GM06990 (cell line): ENCODE measurements at regions not wholly inside any gene's neighbourhood (a gene's known extent, or its start where the extent isn't known, plus 50 kb on each side); places are given as distances from the start of the nearest gene placed in this dataset.

ENCODE experiments used
- DNase-seq: peaks from one replicate; pipeline ENCODE4 v3.0.0-alpha.2; 2011; ENCODE audit not compliant: insufficient read length; ENCODE audit errors: extremely low read depth
- H3K27me3 ChIP-seq: replicated peaks from 2 replicates; pipeline ENCODE4 v1.6.0; 2011; ENCODE audit warnings: low read length; ENCODE audit not compliant: control insufficient read depth, insufficient read depth
- H3K36me3 ChIP-seq: 2 replicates; pipeline ENCODE4 v1.5.1; 2011; ENCODE audit warnings: low read length; ENCODE audit not compliant: control insufficient read depth, insufficient read depth
- H3K4me3 ChIP-seq: replicated peaks from 2 replicates; pipeline ENCODE4 v1.5.1; 2011; ENCODE audit warnings: low read depth, mild to moderate bottlenecking, control low read depth, low read length
- TF ChIP-seq, protein P1 (sequence below): IDR thresholded peaks from 2 replicates; pipeline ENCODE4 v1.5.1; 2011; ENCODE audit warnings: low read length, control low read depth, mild to moderate bottlenecking, inconsistent platforms; ENCODE audit not compliant: insufficient read depth, poor library complexity, severe bottlenecking

DNA sequence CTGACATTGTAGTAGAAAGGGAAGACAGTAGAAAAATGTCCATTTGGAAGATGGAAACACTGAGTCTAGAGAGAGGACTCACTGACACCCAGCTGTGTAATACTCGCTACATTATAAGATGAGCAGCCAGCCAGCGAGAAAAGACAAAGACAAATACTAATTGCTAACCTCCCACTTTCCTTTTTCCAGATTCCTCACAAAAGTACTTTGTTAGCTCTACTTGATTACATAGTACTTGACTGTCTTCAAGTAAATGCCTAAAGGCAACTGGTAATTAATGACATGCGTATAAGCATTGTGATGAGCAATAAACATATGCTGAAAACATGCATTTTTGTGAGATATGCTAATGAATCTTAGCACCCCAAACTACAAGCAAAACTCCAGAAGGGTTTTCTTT is 363.1 kb downstream of the GPAM start:
- Histone ChIP-seq H3K36me3 (no peaks in the 10 kb centered on the region), H3K27me3 (no peaks in the 10 kb centered on the region), H3K4me3 (no peak overlapping the region)
- DNase-seq: no peak
- TF ChIP-seq, protein P1, sequence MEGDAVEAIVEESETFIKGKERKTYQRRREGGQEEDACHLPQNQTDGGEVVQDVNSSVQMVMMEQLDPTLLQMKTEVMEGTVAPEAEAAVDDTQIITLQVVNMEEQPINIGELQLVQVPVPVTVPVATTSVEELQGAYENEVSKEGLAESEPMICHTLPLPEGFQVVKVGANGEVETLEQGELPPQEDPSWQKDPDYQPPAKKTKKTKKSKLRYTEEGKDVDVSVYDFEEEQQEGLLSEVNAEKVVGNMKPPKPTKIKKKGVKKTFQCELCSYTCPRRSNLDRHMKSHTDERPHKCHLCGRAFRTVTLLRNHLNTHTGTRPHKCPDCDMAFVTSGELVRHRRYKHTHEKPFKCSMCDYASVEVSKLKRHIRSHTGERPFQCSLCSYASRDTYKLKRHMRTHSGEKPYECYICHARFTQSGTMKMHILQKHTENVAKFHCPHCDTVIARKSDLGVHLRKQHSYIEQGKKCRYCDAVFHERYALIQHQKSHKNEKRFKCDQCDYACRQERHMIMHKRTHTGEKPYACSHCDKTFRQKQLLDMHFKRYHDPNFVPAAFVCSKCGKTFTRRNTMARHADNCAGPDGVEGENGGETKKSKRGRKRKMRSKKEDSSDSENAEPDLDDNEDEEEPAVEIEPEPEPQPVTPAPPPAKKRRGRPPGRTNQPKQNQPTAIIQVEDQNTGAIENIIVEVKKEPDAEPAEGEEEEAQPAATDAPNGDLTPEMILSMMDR: no peak

DNA sequence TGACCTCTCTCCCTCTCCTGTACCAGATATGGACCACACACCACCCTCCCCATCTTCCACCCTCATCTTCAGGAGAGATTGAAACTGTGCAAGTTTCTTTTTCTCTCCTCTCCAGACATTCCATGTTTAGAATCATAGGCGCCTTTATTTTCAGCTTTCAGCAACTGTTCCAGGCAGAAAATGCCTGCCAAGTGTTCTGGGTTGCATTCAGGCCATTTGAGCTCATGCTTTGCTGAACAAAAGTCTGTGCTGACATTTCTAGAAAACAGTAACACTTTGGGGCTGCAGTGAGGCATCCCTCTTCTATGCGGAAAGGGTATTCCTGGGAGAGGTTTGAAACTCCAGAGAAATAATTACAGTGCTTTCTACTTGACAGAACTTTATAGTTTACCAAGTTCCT is 361.7 kb downstream of the GPAM start:
- no peak for DNase-seq
- H3K36me3 ChIP-seq: no peaks in the 10 kb centered on the region
- TF ChIP-seq, protein P1: no peak
- H3K4me3 ChIP-seq: no peak overlapping the region
- no peaks in the 10 kb centered on the region for H3K27me3 ChIP-seq

DNA sequence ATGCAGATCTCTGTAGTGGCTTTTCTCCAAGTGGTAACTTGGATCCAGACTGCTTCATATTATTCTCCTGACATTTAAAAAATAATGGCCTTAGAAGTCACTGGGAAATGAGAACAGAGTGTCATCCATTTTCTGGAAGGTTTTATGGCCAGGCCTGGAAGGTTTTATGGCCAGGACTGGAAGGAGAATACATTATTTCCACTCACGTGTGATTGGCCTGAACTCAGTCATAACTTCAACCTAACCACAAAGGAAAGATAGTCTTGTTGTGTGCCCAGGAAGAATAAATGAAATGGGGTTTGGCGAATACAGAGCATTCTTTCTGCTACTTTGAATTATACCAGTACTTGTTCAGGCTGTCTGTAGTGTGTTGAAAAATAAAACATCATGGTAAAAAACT is 360.9 kb downstream of the GPAM start:
- DNase-seq: no peak
- TF ChIP-seq, protein P1: no peak
- H3K36me3 ChIP-seq: no peaks in the 10 kb centered on the region
- no peaks in the 10 kb centered on the region for H3K27me3 ChIP-seq
- H3K4me3 ChIP-seq: no peak overlapping the region

DNA sequence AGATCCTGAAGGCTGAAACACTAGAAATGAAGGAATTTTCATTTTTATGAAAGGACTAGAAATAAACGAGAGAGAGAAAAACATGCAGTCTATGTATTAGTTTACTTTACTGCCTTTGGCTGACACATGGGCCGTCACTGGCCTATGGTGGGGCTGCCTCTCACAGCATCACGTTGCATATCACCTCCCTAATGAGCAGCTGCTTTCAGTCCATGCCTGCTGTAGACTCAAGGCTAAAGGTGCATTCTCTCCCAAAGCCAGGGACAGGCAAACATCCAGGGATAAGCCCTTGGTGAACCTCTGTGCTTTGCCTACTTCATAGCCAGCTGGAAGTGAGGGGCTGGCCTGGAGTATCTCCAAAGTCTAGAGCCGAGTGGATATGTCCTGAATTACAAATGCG is 359.4 kb downstream of the GPAM start:
- Histone ChIP-seq H3K36me3 (no peaks in the 10 kb centered on the region), H3K4me3 (no peak overlapping the region), H3K27me3 (no peaks in the 10 kb centered on the region)
- TF ChIP-seq, protein P1: no peak
- no peak for DNase-seq

DNA sequence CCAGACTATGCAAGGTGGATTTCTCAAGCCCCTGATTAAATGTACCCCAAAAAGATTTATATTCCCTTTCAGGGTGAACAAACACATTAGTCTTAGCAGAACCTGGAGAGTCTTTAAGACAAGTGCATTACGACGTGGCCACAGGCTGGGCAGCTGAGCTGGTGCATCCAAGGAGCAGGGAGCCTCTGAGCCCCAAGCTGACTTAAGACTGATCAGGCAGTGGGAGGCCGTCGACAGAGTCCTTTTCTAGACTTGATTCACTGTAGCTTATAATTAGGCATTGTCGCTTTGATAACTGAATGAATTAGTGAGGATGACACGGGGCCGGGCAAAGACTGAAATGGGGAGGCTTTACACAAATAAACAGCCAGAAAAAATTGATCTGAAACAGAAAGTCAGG is 353.2 kb downstream of the GPAM start:
- H3K4me3 ChIP-seq: no peak overlapping the region
- no peaks in the 10 kb centered on the region for H3K36me3 ChIP-seq
- H3K27me3 ChIP-seq: no peaks in the 10 kb centered on the region
- no peak for DNase-seq
- TF ChIP-seq, protein P1: no peak

DNA sequence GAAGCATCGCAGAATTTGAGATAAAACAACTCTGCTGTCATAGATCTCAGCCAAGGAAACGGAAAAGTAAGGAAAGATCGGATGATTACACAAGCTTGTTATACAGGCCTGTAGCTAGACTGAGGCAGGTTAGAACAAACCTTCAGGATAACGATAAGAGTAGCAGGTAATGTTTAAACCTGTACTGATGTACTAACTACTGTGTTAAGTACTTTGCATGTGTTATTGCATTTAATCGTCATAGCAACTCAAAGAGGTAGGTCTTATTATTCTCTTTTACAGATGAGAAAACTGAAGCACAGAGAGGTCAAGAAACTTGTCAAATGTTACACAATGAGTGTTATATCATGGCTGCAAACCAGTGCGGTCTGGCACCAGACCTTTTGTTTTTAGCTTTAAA is 352.5 kb downstream of the GPAM start:
- H3K36me3 ChIP-seq: no peaks in the 10 kb centered on the region
- no peaks in the 10 kb centered on the region for H3K27me3 ChIP-seq
- H3K4me3 ChIP-seq: no peak overlapping the region
- TF ChIP-seq, protein P1: no peak
- DNase-seq: no peak
